ENCODE measurements at regions not wholly inside any gene's neighbourhood (a gene's known extent, or its start where the extent isn't known, plus 50 kb on each side); places are given as distances from the start of the nearest gene placed in this dataset.

GRCh38 chr10:4230036-4230435 lies 445.0 kb upstream of the KLF6 start:
- Histone ChIP-seq H3K23ac (ENCODE audit: insufficient read length, low read depth, low read length) (no peak overlapping the region), H2BK12ac (ENCODE audit: insufficient read length, low read depth, low read length) (no peak overlapping the region), H3K9me3 (ENCODE audit: control insufficient read depth, low read depth, low read length) (no peaks in the 10 kb centered on the region), H2BK20ac (ENCODE audit: low read depth, low read length, poor library complexity, severe bottlenecking) (no peak overlapping the region), H4K20me1 (ENCODE audit: control insufficient read depth, insufficient read depth, insufficient read length) (no peaks in the 10 kb centered on the region), H4K91ac (ENCODE audit: insufficient read length, low read depth, low read length) (no peak overlapping the region), H3K79me1 (ENCODE audit: insufficient read depth, low read depth, low read length, poor library complexity, severe bottlenecking) (no peaks in the 10 kb centered on the region), H4K5ac (ENCODE audit: insufficient read length, low read depth, low read length) (no peak overlapping the region), H2BK15ac (ENCODE audit: low read depth, low read length) (no peak overlapping the region), H2AFZ (ENCODE audit: low read length) (no peak overlapping the region), H2BK120ac (ENCODE audit: low read depth, low read length, poor library complexity, severe bottlenecking) (no peak overlapping the region), H3K4me2 (ENCODE audit: insufficient read depth, insufficient read length, low read length) (no peak overlapping the region), H2BK5ac (ENCODE audit: insufficient read length, low read length) (no peak overlapping the region), H3K9ac (ENCODE audit: extremely low read depth, insufficient read length, low read length) (no peak overlapping the region), H3K18ac (ENCODE audit: insufficient read length, low read depth, low read length) (no peak overlapping the region), H3K79me2 (ENCODE audit: insufficient read depth, low read length) (no peaks in the 10 kb centered on the region), H3K56ac (ENCODE audit: insufficient read length, low read depth, low read length) (no peak overlapping the region), H3K27ac (ENCODE audit: insufficient read length, low read depth, low read length) (no peak overlapping the region), H3K23me2 (ENCODE audit: insufficient read length, low read depth, low read length, poor library complexity, severe bottlenecking) (no peaks in the 10 kb centered on the region), H2AK5ac (ENCODE audit: insufficient read length, low read length) (no peak overlapping the region), H3K27me3 (ENCODE audit: insufficient read depth, low read length) (no peaks in the 10 kb centered on the region), H3K14ac (ENCODE audit: insufficient read depth, low read length) (no peak overlapping the region), H3T11ph (ENCODE audit: low read length) (no peak overlapping the region), H3K4ac (ENCODE audit: low read depth, low read length) (no peak overlapping the region), H3K4me1 (ENCODE audit: insufficient read depth, low read length) (no peaks in the 10 kb centered on the region), H4K8ac (replicated peaks; ENCODE audit: insufficient read length, low read depth, low read length) (no peak overlapping the region)
- H3K27ac Mint-ChIP-seq: no peak overlapping the region
- peaks cover 0 to 12% of the 10 kb centered on the region in 2 experiments; a peak in 4 of 5 replicates for H3K9me3 Mint-ChIP-seq
- H3K4me1 Mint-ChIP-seq: no peaks in the 10 kb centered on the region
- TF ChIP-seq CTCF (conservative IDR thresholded peaks at IDR 0.05): no peak
- no peaks in the 10 kb centered on the region for H3K27me3 Mint-ChIP-seq (ENCODE audit: low read depth)
- DNase-seq: no peak
- peaks cover 0 to 2% (median 0%) of the 10 kb centered on the region in 3 experiments; a peak in 2 of 7 replicates for H3K36me3 Mint-ChIP-seq (ENCODE audit: insufficient read depth in 1 of 3, low read depth in 3 of 3)
- no CpG with 5 or more reads among the region's 1 CpG for WGBS (ENCODE audit: extremely low coverage, insufficient read length, low lambda C conversion rate)
- H3K4me3 Mint-ChIP-seq: no peak overlapping the region
